ENCODE measurements at regions not wholly inside any gene's neighbourhood (a gene's known extent, or its start where the extent isn't known, plus 50 kb on each side); places are given as distances from the start of the nearest gene placed in this dataset.

- no peak for TF ChIP-seq CTCF (conservative IDR thresholded peaks at IDR 0.05 in 1 of 2, IDR thresholded peaks at IDR 0.05 in 1 of 2; ENCODE audit: extremely low read depth in 1 of 2, insufficient read depth in 1 of 2, low read depth in 1 of 2, low read length in 2 of 2)
- TF ChIP-seq EZH2 (IDR thresholded peaks at IDR 0.05; ENCODE audit: borderline replicate concordance, low read length): no peak
These were observed 246.6 kb upstream of the IRS2 start for GRCh38 chr13:110032969-110033368.
